GM18870 (cell line): ENCODE measurements at regions not wholly inside any gene's neighbourhood (a gene's known extent, or its start where the extent isn't known, plus 50 kb on each side); places are given as distances from the start of the nearest gene placed in this dataset.

Experiments
- ATAC-seq: cut with Tn5 transposase; IDR thresholded peaks from one replicate; pipeline ENCODE4 v1.9.1; 2021; ENCODE audit warnings: moderate library complexity; ENCODE audit not compliant: unreplicated experiment

GRCh38 chr14:42322531-42323284 lies 716.0 kb downstream of the LRFN5 start:
- ATAC-seq: no peak

GRCh38 chr14:42319996-42320395 lies 713.3 kb downstream of the LRFN5 start:
- no peak for ATAC-seq

GRCh38 chr14:42316693-42317092 lies 710.0 kb downstream of the LRFN5 start:
- ATAC-seq: no peak

- ATAC-seq: no peak
Measured at GRCh38 chr14:42311876-42312275, 705.2 kb downstream of the LRFN5 start.

- ATAC-seq: no peak
Measured at GRCh38 chr14:42307239-42307825, 700.7 kb downstream of the LRFN5 start.

GRCh38 chr14:42299692-42300091 lies 693.0 kb downstream of the LRFN5 start:
- ATAC-seq: peak; percentile 100

GRCh38 chr14:42293180-42293579 lies 686.5 kb downstream of the LRFN5 start:
- no peak for ATAC-seq

- ATAC-seq: peak; percentile 50
Measured at GRCh38 chr14:42277840-42278239, 671.2 kb downstream of the LRFN5 start.

- no peak for ATAC-seq
Measured at GRCh38 chr14:42269234-42269633, 662.6 kb downstream of the LRFN5 start.

GRCh38 chr14:42248131-42248530 lies 641.5 kb downstream of the LRFN5 start:
- no peak for ATAC-seq

GRCh38 chr14:42241101-42241500 lies 634.4 kb downstream of the LRFN5 start:
- ATAC-seq: no peak

- no peak for ATAC-seq
Measured at GRCh38 chr14:42229976-42230375, 623.3 kb downstream of the LRFN5 start.

GRCh38 chr14:42229294-42229693 lies 622.6 kb downstream of the LRFN5 start:
- ATAC-seq: no peak

GRCh38 chr14:42228611-42229010 lies 621.9 kb downstream of the LRFN5 start:
- no peak for ATAC-seq

- ATAC-seq: no peak
Measured at GRCh38 chr14:42224053-42224888, 617.6 kb downstream of the LRFN5 start.

- ATAC-seq: peak; percentile 98
Measured at GRCh38 chr14:42222924-42223471, 616.3 kb downstream of the LRFN5 start.

- no peak for ATAC-seq
Measured at GRCh38 chr14:42214981-42215491, 608.4 kb downstream of the LRFN5 start.

GRCh38 chr14:42200957-42201356 lies 594.3 kb downstream of the LRFN5 start:
- ATAC-seq: no peak

- no peak for ATAC-seq
Measured at GRCh38 chr14:42198010-42198409, 591.3 kb downstream of the LRFN5 start.

GRCh38 chr14:42192738-42193653 lies 586.3 kb downstream of the LRFN5 start:
- ATAC-seq: no peak
